ENCODE measurements at regions not wholly inside any gene's neighbourhood (a gene's known extent, or its start where the extent isn't known, plus 50 kb on each side); places are given as distances from the start of the nearest gene placed in this dataset.
A peak's percentile ranks its signal among the peaks of the same experiment; 100 is the strongest.
"Not testable (repeated sequence)": the region's sequence is repeated elsewhere in the genome, so short reads cannot be mapped to it uniquely, and the experiment has no call there.

GRCh38 chr16:85527042-85527766 lies 85.9 kb upstream of the GSE1 start:
- no peak for DNase-seq (ENCODE audit: low read depth)

GRCh38 chr16:85527767-85528297 lies 85.3 kb upstream of the GSE1 start:
- DNase-seq (ENCODE audit: low read depth) = no peak

DNA sequence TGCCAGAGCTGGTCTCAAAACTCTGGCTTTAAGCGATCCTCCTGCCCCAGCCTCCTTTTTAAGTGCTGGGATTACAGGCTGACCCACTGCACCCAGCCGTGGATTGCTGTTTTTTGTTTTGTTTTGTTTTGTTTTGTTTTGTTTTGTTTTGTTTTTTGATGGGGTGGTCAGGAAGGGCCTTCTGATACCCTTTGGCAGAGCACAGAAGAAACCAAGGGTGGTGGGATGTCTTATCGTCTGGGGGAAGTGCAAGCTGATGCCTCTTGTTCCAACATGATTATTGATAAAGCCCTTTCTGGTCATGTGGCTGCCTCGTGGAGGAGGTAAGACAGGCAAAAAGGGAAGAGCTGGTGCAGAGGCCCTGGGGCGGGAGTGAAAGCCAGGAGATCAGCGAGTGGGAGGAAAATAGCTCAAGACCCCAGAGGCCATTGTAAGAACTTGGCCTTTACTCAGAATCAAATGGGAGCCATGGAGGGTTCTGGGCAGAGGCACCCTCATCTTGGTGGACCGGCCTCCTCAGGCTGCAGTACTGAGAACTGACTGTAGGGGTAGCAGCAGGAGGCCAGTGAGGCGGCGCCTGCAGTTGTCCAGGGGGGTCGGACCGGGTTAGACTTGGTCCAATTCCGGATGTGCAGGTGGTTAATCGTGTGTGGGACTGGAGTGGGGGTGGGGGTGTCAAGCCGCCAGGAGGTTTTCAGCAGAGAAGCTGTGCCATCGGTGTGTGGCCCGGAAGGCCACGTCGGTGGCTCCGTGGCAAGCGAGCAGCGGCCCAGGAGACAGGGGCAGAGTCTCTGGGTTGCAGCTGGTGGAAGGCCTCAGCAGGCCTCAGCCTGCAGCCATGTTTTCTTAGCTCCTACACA lies 84.4 kb upstream of the GSE1 start:
- no peak for DNase-seq (ENCODE audit: low read depth)

- no peak for DNase-seq (ENCODE audit: low read depth)
These were observed 83.4 kb upstream of the GSE1 start for GRCh38 chr16:85529489-85530369.

GRCh38 chr16:85530370-85530739 lies 82.8 kb upstream of the GSE1 start:
- DNase-seq (ENCODE audit: low read depth) = no peak

GRCh38 chr16:85531516-85531915 lies 81.6 kb upstream of the GSE1 start:
- DNase-seq (ENCODE audit: low read depth) = no peak

DNA sequence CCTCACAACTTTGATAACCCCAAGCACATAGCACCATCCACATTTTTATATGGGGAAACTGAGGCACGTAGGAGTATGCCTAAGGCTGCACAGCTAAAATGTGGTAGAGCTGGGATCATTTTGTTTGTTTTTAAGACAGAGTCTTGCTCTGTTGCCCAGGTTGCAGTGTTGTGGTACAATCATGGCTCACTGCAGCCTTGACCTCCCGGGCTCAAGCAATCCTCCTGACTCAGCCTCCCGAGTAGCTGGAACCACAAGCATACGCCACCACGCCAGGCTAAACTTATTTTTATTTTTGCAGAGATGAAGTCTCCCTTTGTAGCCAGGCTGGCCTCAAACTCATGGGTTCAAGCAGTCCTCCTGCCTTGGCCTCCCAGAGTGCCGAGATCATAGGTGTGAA lies 81.0 kb upstream of the GSE1 start:
- no peak for DNase-seq (ENCODE audit: low read depth)

GRCh38 chr16:85533593-85533992 lies 79.5 kb upstream of the GSE1 start:
- DNase-seq (ENCODE audit: low read depth) = not testable (repeated sequence)

GRCh38 chr16:85534536-85535351 lies 78.4 kb upstream of the GSE1 start:
- no peak for DNase-seq (ENCODE audit: low read depth)

DNA sequence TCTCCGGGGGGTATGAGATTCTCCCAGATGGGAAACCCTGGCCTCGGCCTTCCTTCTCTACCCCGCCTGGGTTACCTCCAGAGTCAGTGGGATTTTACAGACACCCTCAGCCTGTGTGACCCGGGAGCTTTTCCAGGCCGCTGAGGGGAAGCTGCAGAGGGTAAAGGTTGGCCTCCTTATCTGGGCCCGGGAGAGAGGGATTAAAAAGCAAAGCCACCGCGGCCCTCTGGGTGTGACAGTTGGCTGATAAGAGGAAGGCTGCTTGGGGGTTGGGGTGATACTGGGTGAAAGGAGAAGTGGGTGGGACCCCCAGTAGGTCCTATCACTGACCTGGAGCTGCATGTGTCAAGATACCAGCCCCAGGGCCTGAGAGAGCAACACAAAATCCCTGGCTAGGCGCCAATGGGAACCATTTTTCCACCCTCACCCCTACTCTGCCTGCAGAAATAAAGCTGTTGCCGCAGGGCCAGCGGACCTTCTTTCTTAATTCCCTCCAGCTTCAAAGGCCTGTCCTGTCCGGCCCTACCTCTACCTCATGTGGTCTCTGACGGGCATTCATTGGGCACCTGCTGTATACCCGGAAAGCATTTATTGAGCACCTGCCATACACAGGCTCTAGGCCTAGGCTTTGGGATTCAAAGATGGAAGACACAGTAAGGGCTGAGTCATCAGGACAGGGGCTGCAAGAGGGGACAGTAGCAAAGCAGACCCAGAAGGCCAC lies 77.6 kb upstream of the GSE1 start:
- no peak for DNase-seq (ENCODE audit: low read depth)

DNA sequence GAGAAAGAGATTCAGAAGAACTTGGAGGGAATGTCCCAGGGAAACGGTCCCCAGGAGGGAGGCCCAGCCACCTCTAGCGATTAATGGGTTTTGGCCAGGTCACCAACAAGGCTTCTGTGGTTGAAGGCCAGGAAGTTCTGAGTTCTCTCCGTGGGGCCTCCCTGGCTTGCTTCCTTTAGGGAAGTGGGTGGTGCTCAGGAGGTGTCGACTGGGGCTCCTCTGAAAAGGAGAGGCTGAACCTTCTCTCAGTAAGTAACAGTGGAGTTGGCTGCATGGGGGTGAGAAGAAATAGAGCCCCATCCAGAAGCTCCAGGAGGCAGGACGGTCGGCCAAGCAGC lies 77.1 kb upstream of the GSE1 start:
- DNase-seq (ENCODE audit: low read depth) = peak; percentile 49

- no peak for DNase-seq (ENCODE audit: low read depth)
These were observed 76.5 kb upstream of the GSE1 start for GRCh38 chr16:85536411-85537330.

DNA sequence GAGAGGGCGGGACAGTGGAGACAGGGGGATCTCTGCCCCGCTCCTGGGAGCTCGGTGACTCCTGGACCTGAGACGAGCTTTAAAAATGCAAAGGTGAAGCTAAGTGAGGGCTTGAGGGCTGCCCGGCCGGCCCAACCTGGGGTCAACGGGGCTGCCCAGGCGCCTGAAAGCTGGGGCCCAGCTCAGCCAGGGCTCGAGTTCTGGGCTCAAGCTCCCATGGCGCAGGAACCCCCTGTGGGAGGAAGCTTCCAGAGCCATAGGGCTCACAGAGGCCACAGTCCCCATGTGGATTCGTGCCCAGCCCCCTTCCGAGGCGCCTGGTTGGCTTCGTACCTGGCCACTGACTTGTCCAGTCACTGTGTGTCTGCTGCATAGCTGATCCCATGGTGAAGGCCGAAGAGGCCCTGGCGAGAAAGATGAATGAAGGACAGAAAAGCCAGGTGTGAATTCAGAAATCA lies 75.8 kb upstream of the GSE1 start:
- DNase-seq (ENCODE audit: low read depth) = no peak

DNA sequence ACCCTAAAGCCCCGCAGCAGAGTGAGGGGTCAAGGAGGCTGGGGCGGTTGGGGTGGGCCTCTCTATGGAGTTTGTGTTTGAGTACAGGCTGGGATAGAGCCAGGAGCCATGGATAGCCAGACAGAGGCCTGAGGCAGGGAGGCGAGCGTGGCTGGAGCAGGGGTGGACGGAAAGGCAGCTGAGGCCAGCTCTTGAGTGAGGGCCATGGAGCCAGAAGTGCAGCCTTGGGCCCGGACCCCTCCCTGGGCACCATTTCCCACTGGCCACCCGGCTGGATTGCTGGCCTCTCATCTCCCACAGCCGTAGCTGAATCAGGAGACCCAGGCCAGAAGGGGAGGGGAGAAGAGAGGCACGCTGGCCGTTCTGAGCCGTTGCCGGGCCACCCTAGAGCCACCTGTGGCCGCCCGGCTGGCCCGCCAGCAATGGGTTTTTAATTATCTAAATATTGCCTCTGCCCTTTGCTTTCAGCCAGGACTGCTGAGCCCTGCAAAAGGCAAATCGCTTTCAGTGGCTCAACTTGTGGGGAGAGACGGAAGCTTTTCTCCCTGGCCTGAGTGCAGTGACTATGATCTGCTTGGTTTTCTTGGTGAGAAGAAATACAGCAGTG lies 75.2 kb upstream of the GSE1 start:
- no peak for DNase-seq (ENCODE audit: low read depth)

GRCh38 chr16:85539084-85539483 lies 74.0 kb upstream of the GSE1 start:
- DNase-seq (ENCODE audit: low read depth) = no peak

DNA sequence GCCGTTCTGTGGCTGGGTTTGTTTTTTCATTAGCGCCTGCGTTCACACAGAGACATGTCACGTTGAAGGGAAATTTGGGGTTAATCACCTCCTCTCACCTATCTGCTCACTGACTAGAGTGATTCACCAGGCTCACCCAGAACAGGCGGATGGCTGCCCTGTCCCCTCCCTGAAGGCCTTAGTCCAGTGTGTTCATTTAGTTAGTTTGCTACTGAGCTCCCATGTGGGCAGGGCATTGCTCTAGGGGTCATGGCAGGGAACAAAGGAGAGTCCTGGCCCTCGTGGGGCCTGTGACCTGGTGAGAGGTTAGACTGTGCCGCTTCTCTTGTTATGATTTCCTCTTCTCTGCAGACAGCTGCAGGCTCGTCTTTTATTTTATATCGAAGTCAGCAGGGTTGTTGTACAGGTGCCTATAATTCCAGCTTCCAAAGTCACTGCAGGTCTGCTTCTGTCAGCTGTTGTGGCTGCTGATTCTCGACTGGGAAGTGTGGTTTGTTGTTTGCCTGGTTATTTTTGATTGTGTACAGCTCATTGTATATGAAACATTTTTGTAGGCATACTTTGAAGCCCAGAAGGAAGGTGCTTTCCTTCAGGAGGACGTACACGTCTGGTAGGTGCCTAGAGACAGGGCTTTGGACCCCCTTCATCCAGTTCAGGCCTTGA lies 73.4 kb upstream of the GSE1 start:
- no peak for DNase-seq (ENCODE audit: low read depth)

DNA sequence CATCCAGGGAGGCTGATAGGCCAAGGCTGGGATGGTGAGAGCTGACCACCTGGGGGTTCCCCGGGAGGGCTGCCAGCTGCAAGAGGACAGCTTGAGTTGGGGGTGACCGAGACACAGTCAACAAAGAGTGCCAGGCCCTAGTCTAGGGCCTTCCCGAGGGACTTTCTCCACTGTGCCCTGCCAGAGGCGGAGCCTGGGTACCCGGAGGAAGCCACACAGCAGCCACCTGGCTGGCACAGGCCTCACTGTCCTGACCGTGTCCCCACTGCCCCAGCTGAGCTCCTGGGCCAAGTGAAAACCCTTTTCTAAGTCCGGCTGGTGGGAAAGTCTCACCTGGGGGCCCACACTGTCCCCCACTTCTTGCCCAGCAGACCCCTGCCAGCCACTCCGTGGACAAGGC lies 71.9 kb upstream of the GSE1 start:
- no peak for DNase-seq (ENCODE audit: low read depth)

- DNase-seq (ENCODE audit: low read depth) = no peak
These were observed 71.5 kb upstream of the GSE1 start for GRCh38 chr16:85541619-85541979.
